ENCODE measurements at regions not wholly inside any gene's neighbourhood (a gene's known extent, or its start where the extent isn't known, plus 50 kb on each side); places are given as distances from the start of the nearest gene placed in this dataset.

- TF ChIP-seq TARDBP (CRISPR knock-in tag; IDR thresholded peaks at IDR 0.05) (no peak), MZF1 (CRISPR knock-in tag; IDR thresholded peaks at IDR 0.05; ENCODE audit: borderline replicate concordance) (no peak), ERF (CRISPR knock-in tag; IDR thresholded peaks at IDR 0.05) (no peak), NONO (IDR thresholded peaks at IDR 0.05) (no peak), NONO (CRISPR knock-in tag; conservative IDR thresholded peaks at IDR 0.05) (no peak), SRSF1 (optimal IDR thresholded peaks at IDR 0.05; ENCODE audit: low read depth, low read length) (no peak), FOXM1 (CRISPR knock-in tag; IDR thresholded peaks at IDR 0.05) (no peak), ZNF256 (CRISPR knock-in tag; conservative IDR thresholded peaks at IDR 0.05) (no peak), E2F1 (CRISPR knock-in tag; IDR thresholded peaks at IDR 0.05) (no peak)
Measured at GRCh38 chr17:34725725-34726124, 146.3 kb downstream of the TMEM132E start.
